Mesothelial cell of epicardium (in vitro differentiated cells): ENCODE measurements at regions not wholly inside any gene's neighbourhood (a gene's known extent, or its start where the extent isn't known, plus 50 kb on each side); places are given as distances from the start of the nearest gene placed in this dataset.

Experiments
- DNase-seq, 2 experiments: peaks; one replicate each; pipeline ENCODE4 v3.0.0; 2021; ENCODE audit warnings: low spot score in 2 of 2; ENCODE audit not compliant: unreplicated experiment in 2 of 2
- H3K27ac Mint-ChIP-seq: 2 replicates; pipeline ENCODE4 v1.8.0; 2021; ENCODE audit warnings: mixed read lengths
- H3K27me3 Mint-ChIP-seq: 2 replicates; pipeline ENCODE4 v1.8.0; 2021; ENCODE audit warnings: low read depth, mixed read lengths
- H3K36me3 Mint-ChIP-seq: 2 replicates; pipeline ENCODE4 v1.8.0; 2021; ENCODE audit warnings: mixed read lengths
- H3K4me1 Mint-ChIP-seq: 2 replicates; pipeline ENCODE4 v1.8.0; 2021; ENCODE audit warnings: mixed read lengths
- H3K4me3 Mint-ChIP-seq: 2 replicates; pipeline ENCODE4 v1.8.0; 2021; ENCODE audit warnings: mild to moderate bottlenecking, moderate library complexity, mixed read lengths
- H3K9me3 Mint-ChIP-seq: 2 replicates; pipeline ENCODE4 v1.8.0; 2021; ENCODE audit warnings: mixed read lengths
- TF ChIP-seq, protein P1 (sequence below): fragments of 200-600 bp; sonication (generic); IDR thresholded peaks from one replicate; pipeline ENCODE4 v1.5.0; 2021; ENCODE audit warnings: antibody characterized with exemption; ENCODE audit not compliant: unreplicated experiment

DNA sequence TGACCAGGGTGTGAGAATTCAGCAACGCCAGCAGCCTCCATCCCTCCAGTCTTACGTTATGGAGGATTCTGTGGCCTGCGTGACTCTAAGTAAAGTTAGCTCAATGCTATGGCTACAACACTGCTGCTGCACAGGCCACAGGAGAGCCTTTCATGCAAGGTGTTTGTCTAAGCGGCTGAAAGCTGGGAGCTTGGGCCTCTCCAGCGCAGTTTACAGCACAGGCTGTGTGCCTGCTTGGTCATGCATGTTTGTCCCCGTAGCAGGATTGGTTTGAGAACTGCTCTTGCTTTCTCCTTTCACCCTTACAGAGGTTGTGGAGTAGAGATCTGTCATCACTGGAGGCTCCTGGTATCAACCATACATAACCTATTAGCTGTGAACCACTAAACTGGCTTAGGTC, 113.1 kb upstream of the TMCC3 start:
- peaks cover 38% of the 10 kb centered on the region for H3K27me3 Mint-ChIP-seq
- H3K27ac Mint-ChIP-seq, result no peak overlapping the region
- no peaks in the 10 kb centered on the region for H3K9me3 Mint-ChIP-seq
- no peak overlapping the region for H3K4me3 Mint-ChIP-seq
- DNase-seq, result no peak
- no peaks in the 10 kb centered on the region for H3K36me3 Mint-ChIP-seq
- TF ChIP-seq, protein P1, sequence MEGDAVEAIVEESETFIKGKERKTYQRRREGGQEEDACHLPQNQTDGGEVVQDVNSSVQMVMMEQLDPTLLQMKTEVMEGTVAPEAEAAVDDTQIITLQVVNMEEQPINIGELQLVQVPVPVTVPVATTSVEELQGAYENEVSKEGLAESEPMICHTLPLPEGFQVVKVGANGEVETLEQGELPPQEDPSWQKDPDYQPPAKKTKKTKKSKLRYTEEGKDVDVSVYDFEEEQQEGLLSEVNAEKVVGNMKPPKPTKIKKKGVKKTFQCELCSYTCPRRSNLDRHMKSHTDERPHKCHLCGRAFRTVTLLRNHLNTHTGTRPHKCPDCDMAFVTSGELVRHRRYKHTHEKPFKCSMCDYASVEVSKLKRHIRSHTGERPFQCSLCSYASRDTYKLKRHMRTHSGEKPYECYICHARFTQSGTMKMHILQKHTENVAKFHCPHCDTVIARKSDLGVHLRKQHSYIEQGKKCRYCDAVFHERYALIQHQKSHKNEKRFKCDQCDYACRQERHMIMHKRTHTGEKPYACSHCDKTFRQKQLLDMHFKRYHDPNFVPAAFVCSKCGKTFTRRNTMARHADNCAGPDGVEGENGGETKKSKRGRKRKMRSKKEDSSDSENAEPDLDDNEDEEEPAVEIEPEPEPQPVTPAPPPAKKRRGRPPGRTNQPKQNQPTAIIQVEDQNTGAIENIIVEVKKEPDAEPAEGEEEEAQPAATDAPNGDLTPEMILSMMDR, result no peak
- H3K4me1 Mint-ChIP-seq, result peaks cover 23% of the 10 kb centered on the region

DNA sequence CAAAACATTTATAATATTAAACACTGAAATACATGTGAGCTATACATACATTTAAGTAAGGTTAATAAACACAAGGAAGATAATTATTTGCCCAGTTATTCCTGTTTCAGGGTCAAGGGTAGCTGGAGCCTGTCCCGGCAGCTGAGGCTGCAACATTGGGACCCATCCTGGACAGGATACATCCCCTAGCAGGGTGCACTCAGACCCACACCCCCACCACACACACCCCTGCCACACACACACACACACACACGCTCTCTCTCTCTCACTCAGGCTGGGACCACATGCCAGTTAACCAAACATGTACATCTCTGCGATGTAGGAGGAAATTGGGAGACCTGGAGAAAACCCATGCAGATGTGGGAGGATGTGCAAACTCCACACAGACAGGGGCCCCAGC, 112.6 kb upstream of the TMCC3 start:
- no peak for DNase-seq
- TF ChIP-seq, protein P1, result no peak
- Mint-ChIP-seq H3K4me3 (no peak overlapping the region), H3K27me3 (peaks cover 34% of the 10 kb centered on the region), H3K9me3 (no peaks in the 10 kb centered on the region), H3K36me3 (no peaks in the 10 kb centered on the region), H3K4me1 (peaks cover 18% of the 10 kb centered on the region), H3K27ac (no peak overlapping the region)

DNA sequence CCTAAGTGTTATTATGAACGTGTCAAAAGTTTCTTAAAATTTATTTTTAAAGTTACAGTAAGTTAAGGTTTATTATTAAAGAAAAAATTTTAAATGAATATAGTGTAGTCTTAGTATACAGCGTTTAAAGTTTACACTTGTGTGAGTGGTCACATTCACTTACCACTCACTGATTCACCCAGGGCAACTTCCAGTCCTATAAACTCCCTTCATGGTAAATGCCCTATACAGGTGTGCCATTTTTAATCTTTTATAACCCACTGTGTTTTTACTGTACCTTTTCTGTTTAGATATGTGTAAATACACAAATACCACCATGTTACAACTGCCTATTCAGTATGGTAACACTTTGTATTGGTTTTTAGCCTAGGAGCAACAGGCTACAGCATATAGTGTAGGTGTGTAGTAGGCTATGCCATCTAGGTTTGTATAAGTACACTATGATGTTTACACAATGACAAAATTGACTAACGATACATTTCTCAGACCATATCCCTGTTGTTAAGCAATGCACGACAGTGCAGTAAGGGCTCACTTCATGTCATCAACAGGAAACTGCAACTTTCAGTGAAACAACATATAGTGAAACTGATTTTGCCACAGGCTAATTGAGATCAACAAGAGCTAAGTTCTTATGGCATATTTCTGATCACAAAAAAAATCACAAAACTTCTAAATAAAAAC, 112.0 kb upstream of the TMCC3 start:
- DNase-seq, result no peak
- peaks cover 16% of the 10 kb centered on the region for H3K4me1 Mint-ChIP-seq
- TF ChIP-seq, protein P1, result no peak
- H3K27ac Mint-ChIP-seq, result no peak overlapping the region
- H3K36me3 Mint-ChIP-seq, result no peaks in the 10 kb centered on the region
- H3K9me3 Mint-ChIP-seq, result no peaks in the 10 kb centered on the region
- H3K4me3 Mint-ChIP-seq, result no peak overlapping the region
- peaks cover 31% of the 10 kb centered on the region for H3K27me3 Mint-ChIP-seq

GRCh38 chr12:94761559-94761958, 111.2 kb upstream of the TMCC3 start:
- Mint-ChIP-seq H3K36me3 (no peaks in the 10 kb centered on the region), H3K4me1 (peaks cover 14% of the 10 kb centered on the region), H3K4me3 (no peak overlapping the region), H3K27ac (no peak overlapping the region), H3K9me3 (no peaks in the 10 kb centered on the region), H3K27me3 (peaks cover 25% of the 10 kb centered on the region)
- no peak for DNase-seq
- TF ChIP-seq, protein P1, result no peak

DNA sequence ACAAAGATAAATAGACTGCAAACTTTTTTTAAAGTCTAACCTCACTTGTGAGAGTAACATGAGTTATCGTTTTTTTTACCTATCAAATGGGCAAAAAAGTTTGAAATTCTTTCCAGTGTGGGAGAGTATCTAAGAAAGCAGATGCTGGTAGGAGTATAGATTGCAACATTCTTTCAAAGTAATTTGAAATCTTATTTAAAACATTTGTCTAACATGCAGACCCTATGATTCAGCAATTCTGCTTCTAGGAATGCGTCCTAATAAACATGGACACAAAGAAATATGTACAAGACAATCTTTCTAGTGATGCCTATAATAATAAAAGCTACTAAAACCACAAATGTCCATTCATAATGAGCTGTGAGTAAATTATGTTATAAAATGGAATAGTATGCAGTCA, 110.4 kb upstream of the TMCC3 start:
- no peaks in the 10 kb centered on the region for H3K36me3 Mint-ChIP-seq

More for the DNA sequence above, 110.4 kb upstream of the TMCC3 start:
- TF ChIP-seq, protein P1, result no peak
- Mint-ChIP-seq H3K27ac (no peak overlapping the region), H3K27me3 (peaks cover 20% of the 10 kb centered on the region), H3K9me3 (no peaks in the 10 kb centered on the region), H3K4me3 (no peak overlapping the region), H3K4me1 (peaks cover 14% of the 10 kb centered on the region)
- DNase-seq, result no peak
